ENCODE measurements at regions not wholly inside any gene's neighbourhood (a gene's known extent, or its start where the extent isn't known, plus 50 kb on each side); places are given as distances from the start of the nearest gene placed in this dataset.

DNA sequence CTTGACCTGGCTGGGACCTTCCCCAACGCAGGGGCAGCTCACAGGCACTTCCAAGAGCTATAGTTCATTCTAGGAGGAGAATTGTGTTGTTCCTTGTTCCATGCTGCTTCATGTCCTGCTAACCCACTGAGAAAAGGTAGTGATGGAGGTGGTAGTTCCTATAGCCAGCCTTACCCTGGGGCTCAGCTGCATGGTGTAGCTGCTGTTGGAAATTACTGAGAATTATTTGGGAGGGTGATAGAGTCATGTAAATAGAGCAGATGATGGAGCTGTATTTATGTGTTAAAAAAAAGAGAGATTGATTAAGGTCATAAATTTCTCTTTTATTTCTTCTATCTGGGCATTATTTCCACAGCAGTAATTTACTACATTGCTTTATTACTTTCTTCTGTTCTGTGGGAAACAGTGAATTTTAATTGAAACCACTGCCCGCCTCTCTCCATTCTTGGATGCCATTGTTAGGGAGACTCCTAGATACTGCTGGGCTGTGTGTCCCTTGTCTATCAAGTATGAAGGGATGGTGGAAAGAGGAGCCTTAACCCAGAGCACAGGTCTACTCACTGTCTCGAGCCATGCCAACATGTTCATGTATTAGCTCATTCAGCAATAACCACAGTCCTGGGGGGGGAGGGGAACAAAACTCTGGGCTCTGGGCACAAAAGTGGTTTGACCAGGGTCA is 309.2 kb downstream of the FAT3 start:
- H3K4me2 ChIP-seq (ENCODE audit: low read length): no peak overlapping the region
- H3K36me3 ChIP-seq (ENCODE audit: insufficient read depth, low read length): no peaks in the 10 kb centered on the region
- no peaks in the 10 kb centered on the region for H3K27me3 ChIP-seq (ENCODE audit: insufficient read depth, low read depth, low read length)
- no peak for TF ChIP-seq RAD21 (conservative IDR thresholded peaks at IDR 0.05)
- peaks cover 3% of the 10 kb centered on the region for H3K79me2 ChIP-seq (replicated peaks; ENCODE audit: insufficient read depth, low read length)
- no peak overlapping the region for H3K4me3 ChIP-seq (ENCODE audit: low read length)
- H3K9me3 ChIP-seq (ENCODE audit: low read length): no peaks in the 10 kb centered on the region
- H3K9ac ChIP-seq (ENCODE audit: low read length): no peak overlapping the region
- H3K9me2 ChIP-seq (ENCODE audit: insufficient read depth, low read length): no peaks in the 10 kb centered on the region
- no peak overlapping the region for H2AFZ ChIP-seq (ENCODE audit: low read depth, low read length)
- H4K20me1 ChIP-seq (ENCODE audit: insufficient read depth): no peaks in the 10 kb centered on the region
- no peak overlapping the region for H3K27ac ChIP-seq (ENCODE audit: low read length)
- H3F3A ChIP-seq (ENCODE audit: insufficient read depth, low read length, poor library complexity, severe bottlenecking): no peaks in the 10 kb centered on the region

DNA sequence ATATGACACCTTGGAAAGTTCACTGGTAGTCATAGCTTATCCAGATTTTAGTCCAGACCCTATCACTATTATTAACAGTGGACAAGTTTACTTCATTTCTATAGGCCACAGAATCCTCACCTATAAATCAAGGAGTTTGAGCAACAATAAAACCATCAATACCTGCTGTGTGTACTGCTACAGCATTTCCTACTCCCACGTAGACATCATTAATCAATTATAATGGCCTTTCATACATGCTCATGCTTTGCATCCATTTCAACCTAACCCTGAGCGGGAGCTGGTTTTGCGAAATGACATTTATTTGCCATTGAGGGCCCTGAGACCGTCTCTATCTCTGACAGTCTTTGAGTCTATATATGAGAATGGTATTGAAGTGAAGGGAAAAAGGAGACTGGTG is 312.3 kb downstream of the FAT3 start:
- Histone ChIP-seq H3K4me3 (ENCODE audit: low read length) (no peak overlapping the region), H3K4me2 (ENCODE audit: low read length) (no peak overlapping the region), H3K27ac (ENCODE audit: low read length) (no peak overlapping the region), H2AFZ (ENCODE audit: low read depth, low read length) (no peak overlapping the region), H3K27me3 (ENCODE audit: insufficient read depth, low read depth, low read length) (no peaks in the 10 kb centered on the region), H3K9ac (ENCODE audit: low read length) (no peak overlapping the region), H4K20me1 (ENCODE audit: insufficient read depth) (no peaks in the 10 kb centered on the region), H3K36me3 (ENCODE audit: insufficient read depth, low read length) (no peaks in the 10 kb centered on the region), H3F3A (ENCODE audit: insufficient read depth, low read length, poor library complexity, severe bottlenecking) (no peaks in the 10 kb centered on the region), H3K9me2 (ENCODE audit: insufficient read depth, low read length) (no peaks in the 10 kb centered on the region), H3K79me2 (replicated peaks; ENCODE audit: insufficient read depth, low read length) (peaks cover 3% of the 10 kb centered on the region), H3K9me3 (ENCODE audit: low read length) (no peaks in the 10 kb centered on the region)
- TF ChIP-seq, protein P1, sequence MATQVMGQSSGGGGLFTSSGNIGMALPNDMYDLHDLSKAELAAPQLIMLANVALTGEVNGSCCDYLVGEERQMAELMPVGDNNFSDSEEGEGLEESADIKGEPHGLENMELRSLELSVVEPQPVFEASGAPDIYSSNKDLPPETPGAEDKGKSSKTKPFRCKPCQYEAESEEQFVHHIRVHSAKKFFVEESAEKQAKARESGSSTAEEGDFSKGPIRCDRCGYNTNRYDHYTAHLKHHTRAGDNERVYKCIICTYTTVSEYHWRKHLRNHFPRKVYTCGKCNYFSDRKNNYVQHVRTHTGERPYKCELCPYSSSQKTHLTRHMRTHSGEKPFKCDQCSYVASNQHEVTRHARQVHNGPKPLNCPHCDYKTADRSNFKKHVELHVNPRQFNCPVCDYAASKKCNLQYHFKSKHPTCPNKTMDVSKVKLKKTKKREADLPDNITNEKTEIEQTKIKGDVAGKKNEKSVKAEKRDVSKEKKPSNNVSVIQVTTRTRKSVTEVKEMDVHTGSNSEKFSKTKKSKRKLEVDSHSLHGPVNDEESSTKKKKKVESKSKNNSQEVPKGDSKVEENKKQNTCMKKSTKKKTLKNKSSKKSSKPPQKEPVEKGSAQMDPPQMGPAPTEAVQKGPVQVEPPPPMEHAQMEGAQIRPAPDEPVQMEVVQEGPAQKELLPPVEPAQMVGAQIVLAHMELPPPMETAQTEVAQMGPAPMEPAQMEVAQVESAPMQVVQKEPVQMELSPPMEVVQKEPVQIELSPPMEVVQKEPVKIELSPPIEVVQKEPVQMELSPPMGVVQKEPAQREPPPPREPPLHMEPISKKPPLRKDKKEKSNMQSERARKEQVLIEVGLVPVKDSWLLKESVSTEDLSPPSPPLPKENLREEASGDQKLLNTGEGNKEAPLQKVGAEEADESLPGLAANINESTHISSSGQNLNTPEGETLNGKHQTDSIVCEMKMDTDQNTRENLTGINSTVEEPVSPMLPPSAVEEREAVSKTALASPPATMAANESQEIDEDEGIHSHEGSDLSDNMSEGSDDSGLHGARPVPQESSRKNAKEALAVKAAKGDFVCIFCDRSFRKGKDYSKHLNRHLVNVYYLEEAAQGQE (IDR thresholded peaks at IDR 0.05; ENCODE audit: borderline replicate concordance): no peak
- TF ChIP-seq TAF1 (IDR thresholded peaks at IDR 0.05; ENCODE audit: low read depth) (no peak), MXI1 (conservative IDR thresholded peaks at IDR 0.05; ENCODE audit: poor library complexity, severe bottlenecking) (no peak), RAD21 (conservative IDR thresholded peaks at IDR 0.05) (no peak), SMC3 (conservative IDR thresholded peaks at IDR 0.05; ENCODE audit: poor library complexity) (no peak), POLR2AphosphoS5 (IDR thresholded peaks at IDR 0.05) (no peak)
- TF ChIP-seq, protein P2, sequence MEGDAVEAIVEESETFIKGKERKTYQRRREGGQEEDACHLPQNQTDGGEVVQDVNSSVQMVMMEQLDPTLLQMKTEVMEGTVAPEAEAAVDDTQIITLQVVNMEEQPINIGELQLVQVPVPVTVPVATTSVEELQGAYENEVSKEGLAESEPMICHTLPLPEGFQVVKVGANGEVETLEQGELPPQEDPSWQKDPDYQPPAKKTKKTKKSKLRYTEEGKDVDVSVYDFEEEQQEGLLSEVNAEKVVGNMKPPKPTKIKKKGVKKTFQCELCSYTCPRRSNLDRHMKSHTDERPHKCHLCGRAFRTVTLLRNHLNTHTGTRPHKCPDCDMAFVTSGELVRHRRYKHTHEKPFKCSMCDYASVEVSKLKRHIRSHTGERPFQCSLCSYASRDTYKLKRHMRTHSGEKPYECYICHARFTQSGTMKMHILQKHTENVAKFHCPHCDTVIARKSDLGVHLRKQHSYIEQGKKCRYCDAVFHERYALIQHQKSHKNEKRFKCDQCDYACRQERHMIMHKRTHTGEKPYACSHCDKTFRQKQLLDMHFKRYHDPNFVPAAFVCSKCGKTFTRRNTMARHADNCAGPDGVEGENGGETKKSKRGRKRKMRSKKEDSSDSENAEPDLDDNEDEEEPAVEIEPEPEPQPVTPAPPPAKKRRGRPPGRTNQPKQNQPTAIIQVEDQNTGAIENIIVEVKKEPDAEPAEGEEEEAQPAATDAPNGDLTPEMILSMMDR (IDR thresholded peaks at IDR 0.05; ENCODE audit: poor library complexity, severe bottlenecking): no peak

DNA sequence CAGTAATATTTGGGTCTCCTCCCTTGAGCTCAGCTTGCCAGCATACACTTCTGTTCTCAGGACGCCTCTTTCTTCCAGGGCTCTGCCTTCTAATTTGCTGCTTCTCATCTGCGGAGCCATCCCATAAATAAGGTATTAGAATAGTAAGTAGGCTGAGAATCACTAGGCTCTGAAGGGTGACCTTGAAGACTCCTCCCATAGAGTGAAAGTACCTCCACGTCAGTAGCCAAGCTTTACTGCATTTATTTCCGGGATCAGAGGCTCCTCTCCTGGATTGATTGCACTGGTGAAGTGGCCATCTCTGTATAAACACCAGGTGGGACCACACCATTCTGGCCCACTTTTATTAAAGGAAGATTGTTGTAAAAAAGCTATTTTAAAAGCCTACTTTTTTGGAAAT is 315.5 kb downstream of the FAT3 start:
- TF ChIP-seq EP300 (conservative IDR thresholded peaks at IDR 0.05; ENCODE audit: poor library complexity, severe bottlenecking) (no peak), POLR2AphosphoS5 (IDR thresholded peaks at IDR 0.05) (no peak), SMC3 (conservative IDR thresholded peaks at IDR 0.05; ENCODE audit: poor library complexity) (no peak), RAD21 (conservative IDR thresholded peaks at IDR 0.05) (no peak), MXI1 (conservative IDR thresholded peaks at IDR 0.05; ENCODE audit: poor library complexity, severe bottlenecking) (no peak), TAF1 (IDR thresholded peaks at IDR 0.05; ENCODE audit: low read depth) (no peak)
- TF ChIP-seq, protein P2 (IDR thresholded peaks at IDR 0.05; ENCODE audit: poor library complexity, severe bottlenecking): no peak
- H3K9me2 ChIP-seq (ENCODE audit: insufficient read depth, low read length): no peaks in the 10 kb centered on the region
- H3K27ac ChIP-seq (ENCODE audit: low read length): no peak overlapping the region

More for the DNA sequence above, 315.5 kb downstream of the FAT3 start:
- H3K79me2 ChIP-seq (replicated peaks; ENCODE audit: insufficient read depth, low read length): no peaks in the 10 kb centered on the region
- no peaks in the 10 kb centered on the region for H3F3A ChIP-seq (ENCODE audit: insufficient read depth, low read length, poor library complexity, severe bottlenecking)
- no peaks in the 10 kb centered on the region for H3K27me3 ChIP-seq (ENCODE audit: insufficient read depth, low read depth, low read length)
- H3K9ac ChIP-seq (ENCODE audit: low read length): no peak overlapping the region
- H3K36me3 ChIP-seq (ENCODE audit: insufficient read depth, low read length): no peaks in the 10 kb centered on the region
- H3K4me2 ChIP-seq (ENCODE audit: low read length): no peak overlapping the region
- H3K4me3 ChIP-seq (ENCODE audit: low read length): no peak overlapping the region
- H3K9me3 ChIP-seq (ENCODE audit: low read length): no peaks in the 10 kb centered on the region
- no peak overlapping the region for H2AFZ ChIP-seq (ENCODE audit: low read depth, low read length)
- no peaks in the 10 kb centered on the region for H4K20me1 ChIP-seq (ENCODE audit: insufficient read depth)

Data from neural cell (in vitro differentiated cells).